GM12891 (cell line): ENCODE measurements at regions not wholly inside any gene's neighbourhood (a gene's known extent, or its start where the extent isn't known, plus 50 kb on each side); places are given as distances from the start of the nearest gene placed in this dataset.

Experiments used
- POLR2A ChIP-seq: IDR thresholded peaks from 2 replicates; pipeline ENCODE4 v1.6.1; 2011; ENCODE audit warnings: low read depth, low read length, control low read depth
- POLR2AphosphoS5 ChIP-seq: IDR thresholded peaks from 2 replicates; pipeline ENCODE4 v1.6.1; 2011; ENCODE audit warnings: low read depth, low read length, control low read depth
- SPI1 ChIP-seq: IDR thresholded peaks from 2 replicates; pipeline ENCODE4 v1.6.1; 2011; ENCODE audit warnings: low read depth, low read length, control low read depth
- TAF1 ChIP-seq: IDR thresholded peaks from 2 replicates; pipeline ENCODE4 v1.6.1; 2011; ENCODE audit warnings: low read depth, low read length, control low read depth

- TF ChIP-seq POLR2A (no peak), SPI1 (no peak), TAF1 (no peak), POLR2AphosphoS5 (no peak)
These were observed 338.9 kb upstream of the ACO1 start for GRCh38 chr9:32045513-32045912.
